CD14-positive monocyte (primary cell): ENCODE measurements at regions not wholly inside any gene's neighbourhood (a gene's known extent, or its start where the extent isn't known, plus 50 kb on each side); places are given as distances from the start of the nearest gene placed in this dataset.

ENCODE experiments used
- DNase-seq, 3 donors: peaks; one replicate each; pipeline ENCODE4 v3.0.0-alpha.2; 2011 to 2022
- H2AFZ ChIP-seq: 2 replicates; pipeline ENCODE4 v1.6.0; 2012; ENCODE audit warnings: mild to moderate bottlenecking, low read depth, low read length, inconsistent platforms; ENCODE audit not compliant: insufficient read depth, poor library complexity, severe bottlenecking
- H3K27ac ChIP-seq, 2 donors: 1 replicate in 1 of 2; 2 replicates in 1 of 2; pipeline ENCODE4 v1.5.1; 2012 to 2013; ENCODE audit warnings: low read length in 2 of 2, control low read depth in 1 of 2, inconsistent platforms in 1 of 2, low read depth in 1 of 2, mild to moderate bottlenecking in 1 of 2
- H3K27me3 ChIP-seq, 2 donors: one replicate each; pipeline versions ENCODE4 v1.6.0 to v1.6.1; 2011 to 2013; ENCODE audit warnings: low read length in 2 of 2; ENCODE audit not compliant: control insufficient read depth in 2 of 2, insufficient read depth in 2 of 2
- H3K36me3 ChIP-seq, 2 donors: replicated peaks in 1 of 2; 1 replicate in 1 of 2; 2 replicates in 1 of 2; pipeline versions ENCODE4 v1.5.1 to v1.6.1; 2012 to 2013; ENCODE audit warnings: low read length in 2 of 2, control low read depth in 1 of 2, inconsistent platforms in 1 of 2, mild to moderate bottlenecking in 1 of 2; ENCODE audit not compliant: insufficient read depth in 2 of 2, control insufficient read depth in 1 of 2
- H3K4me1 ChIP-seq, 2 donors: 1 replicate in 1 of 2; 2 replicates in 1 of 2; pipeline versions ENCODE4 v1.5.1 to v1.6.1; 2012 to 2013; ENCODE audit warnings: low read length in 2 of 2, control low read depth in 1 of 2, inconsistent platforms in 1 of 2, mild to moderate bottlenecking in 1 of 2, moderate library complexity in 1 of 2; ENCODE audit not compliant: insufficient read depth in 2 of 2, control insufficient read depth in 1 of 2
- H3K4me2 ChIP-seq: replicated peaks from 2 replicates; pipeline ENCODE3; 2012; ENCODE audit warnings: low read length, moderate library complexity, mild to moderate bottlenecking; ENCODE audit not compliant: poor library complexity, severe bottlenecking; ENCODE audit errors: extremely low read depth
- H3K4me3 ChIP-seq, 3 experiments: fragments of 200-600 bp in 1 of 3; sonication (generic) in 1 of 3; replicated peaks in 1 of 3; 1 replicate in 2 of 3; 2 replicates in 1 of 3; pipeline ENCODE4 v1.5.1; 2011 to 2013; ENCODE audit warnings: low read length in 3 of 3, mild to moderate bottlenecking in 3 of 3, control low read depth in 2 of 3, low read depth in 2 of 3, inconsistent platforms in 1 of 3, moderate library complexity in 1 of 3
- H3K79me2 ChIP-seq: 2 replicates; pipeline ENCODE4 v1.6.0; 2012; ENCODE audit warnings: mild to moderate bottlenecking, control low read depth, inconsistent platforms, low read length, moderate library complexity; ENCODE audit not compliant: insufficient read depth
- H3K9ac ChIP-seq: 2 replicates; pipeline ENCODE4 v1.6.0; 2017; ENCODE audit warnings: low read length, mild to moderate bottlenecking; ENCODE audit not compliant: insufficient read depth, poor library complexity, severe bottlenecking
- H3K9me3 ChIP-seq, 2 donors: replicated peaks in 1 of 2; 1 replicate in 1 of 2; 2 replicates in 1 of 2; pipeline versions ENCODE4 v1.5.1 to v1.6.1; 2012 to 2013; ENCODE audit warnings: low read length in 2 of 2, control low read depth in 1 of 2; ENCODE audit not compliant: control insufficient read depth in 1 of 2, insufficient read depth in 1 of 2
- H4K20me1 ChIP-seq: 2 replicates; pipeline ENCODE4 v1.6.0; 2012; ENCODE audit warnings: mild to moderate bottlenecking, low read length, control low read depth, moderate library complexity; ENCODE audit not compliant: insufficient read depth
- H3K27ac Mint-ChIP-seq, 7 donors: one replicate each; pipeline ENCODE4 v1.8.0; 2020; ENCODE audit warnings: mild to moderate bottlenecking in 7 of 7, mixed read lengths in 7 of 7, moderate library complexity in 6 of 7, inconsistent platforms in 2 of 7
- H3K27me3 Mint-ChIP-seq, 3 donors: one replicate each; pipeline ENCODE4 v1.8.0; 2021 to 2022; ENCODE audit warnings: low read depth in 3 of 3, mild to moderate bottlenecking in 3 of 3, mixed read lengths in 3 of 3, moderate library complexity in 3 of 3, inconsistent platforms in 1 of 3
- H3K36me3 Mint-ChIP-seq, 2 donors: one replicate each; pipeline ENCODE4 v1.8.0; 2020; ENCODE audit warnings: mixed read lengths in 2 of 2, inconsistent platforms in 1 of 2, mild to moderate bottlenecking in 1 of 2
- H3K4me1 Mint-ChIP-seq: one replicate; pipeline ENCODE4 v1.8.0; 2020; ENCODE audit warnings: mild to moderate bottlenecking, mixed read lengths
- H3K4me3 Mint-ChIP-seq, 2 donors: one replicate each; pipeline ENCODE4 v1.8.0; 2020; ENCODE audit warnings: mild to moderate bottlenecking in 2 of 2, mixed read lengths in 2 of 2, moderate library complexity in 1 of 2
- H3K9me3 Mint-ChIP-seq, 7 donors: one replicate each; pipeline ENCODE4 v1.8.0; 2020 to 2022; ENCODE audit warnings: mixed read lengths in 7 of 7, mild to moderate bottlenecking in 6 of 7, moderate library complexity in 6 of 7, inconsistent platforms in 2 of 7
- WGBS: methylation state at CpG from one replicate; pipeline ENCODE4 v1.1.5; 2013; ENCODE audit warnings: missing lambda C conversion rate; ENCODE audit not compliant: insufficient coverage; 5-methylcytosine and 5-hydroxymethylcytosine counted together
- intact Hi-C, 2 donors: fragments of 100-400 bp; cut with micrococcal nuclease; formaldehyde crosslinking; loops; one replicate each; pipeline versions ENCODE4 v1.15.0 to v1.15.1; 2023
- TF ChIP-seq, protein P1 (sequence below): fragments of 200-600 bp; IDR thresholded peaks from one replicate; pipeline ENCODE4 v1.8.0; 2022; ENCODE audit warnings: antibody characterized with exemption, mild to moderate bottlenecking

DNA sequence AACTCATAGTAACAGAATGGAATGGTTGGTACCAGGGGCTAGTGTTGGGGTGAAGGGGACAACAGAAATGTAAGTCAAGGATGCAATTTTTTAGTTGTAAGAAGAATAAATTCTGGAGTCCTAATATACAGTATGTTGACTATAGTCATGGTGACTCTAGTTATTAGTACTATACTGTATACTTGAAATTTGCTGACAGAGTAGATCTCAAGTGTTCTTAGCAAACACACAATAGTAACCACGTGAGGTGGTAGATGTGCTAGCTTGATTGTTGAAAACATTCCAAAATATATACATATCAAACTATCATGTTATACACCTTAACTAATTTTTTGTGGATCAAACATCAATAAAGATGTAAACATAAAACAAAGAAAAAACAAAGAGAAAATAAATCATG lies 1345.1 kb upstream of the PCDH20 start:
- no peaks in the 10 kb centered on the region for H3K36me3 Mint-ChIP-seq
- H3K4me3 ChIP-seq: no peak overlapping the region
- no peak overlapping the region for H3K27ac ChIP-seq
- H3K9ac ChIP-seq: no peak overlapping the region
- peaks cover 0 to 3% (median 3%) of the 10 kb centered on the region in 7 donors for H3K9me3 Mint-ChIP-seq
- no peak for DNase-seq
- peaks cover 0 to 1% (median 0%) of the 10 kb centered on the region in 3 donors for H3K27me3 Mint-ChIP-seq
- no peak overlapping the region for H3K4me3 Mint-ChIP-seq
- no peak overlapping the region for H3K4me2 ChIP-seq
- intact Hi-C loops: no loop called here
- H3K9me3 ChIP-seq: no peaks in the 10 kb centered on the region
- no peaks in the 10 kb centered on the region for H3K4me1 Mint-ChIP-seq
- no peaks in the 10 kb centered on the region for H4K20me1 ChIP-seq
- no peaks in the 10 kb centered on the region for H3K79me2 ChIP-seq
- H3K27ac Mint-ChIP-seq: no peak overlapping the region
- H3K27me3 ChIP-seq: no peaks in the 10 kb centered on the region
- H3K4me1 ChIP-seq: no peaks in the 10 kb centered on the region
- no peaks in the 10 kb centered on the region for H3K36me3 ChIP-seq
- no CpG with 5 or more reads among the region's 1 CpG for WGBS
- no peak overlapping the region for H2AFZ ChIP-seq
- TF ChIP-seq, protein P1, sequence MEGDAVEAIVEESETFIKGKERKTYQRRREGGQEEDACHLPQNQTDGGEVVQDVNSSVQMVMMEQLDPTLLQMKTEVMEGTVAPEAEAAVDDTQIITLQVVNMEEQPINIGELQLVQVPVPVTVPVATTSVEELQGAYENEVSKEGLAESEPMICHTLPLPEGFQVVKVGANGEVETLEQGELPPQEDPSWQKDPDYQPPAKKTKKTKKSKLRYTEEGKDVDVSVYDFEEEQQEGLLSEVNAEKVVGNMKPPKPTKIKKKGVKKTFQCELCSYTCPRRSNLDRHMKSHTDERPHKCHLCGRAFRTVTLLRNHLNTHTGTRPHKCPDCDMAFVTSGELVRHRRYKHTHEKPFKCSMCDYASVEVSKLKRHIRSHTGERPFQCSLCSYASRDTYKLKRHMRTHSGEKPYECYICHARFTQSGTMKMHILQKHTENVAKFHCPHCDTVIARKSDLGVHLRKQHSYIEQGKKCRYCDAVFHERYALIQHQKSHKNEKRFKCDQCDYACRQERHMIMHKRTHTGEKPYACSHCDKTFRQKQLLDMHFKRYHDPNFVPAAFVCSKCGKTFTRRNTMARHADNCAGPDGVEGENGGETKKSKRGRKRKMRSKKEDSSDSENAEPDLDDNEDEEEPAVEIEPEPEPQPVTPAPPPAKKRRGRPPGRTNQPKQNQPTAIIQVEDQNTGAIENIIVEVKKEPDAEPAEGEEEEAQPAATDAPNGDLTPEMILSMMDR: no peak

- H3K4me1 Mint-ChIP-seq: no peaks in the 10 kb centered on the region
- no CpG with 5 or more reads among the region's 2 CpGs for WGBS
- H4K20me1 ChIP-seq: no peaks in the 10 kb centered on the region
- H2AFZ ChIP-seq: no peak overlapping the region
- no peak overlapping the region for H3K4me3 Mint-ChIP-seq
- no peaks in the 10 kb centered on the region for H3K79me2 ChIP-seq
- H3K4me3 ChIP-seq: no peak overlapping the region
- no peaks in the 10 kb centered on the region for H3K27me3 Mint-ChIP-seq
- intact Hi-C loops: no loop called here
- H3K9me3 ChIP-seq: peaks cover 4 to 5% of the 10 kb centered on the region in 2 donors
- no peak overlapping the region for H3K4me2 ChIP-seq
- H3K4me1 ChIP-seq: no peaks in the 10 kb centered on the region
- no peak for DNase-seq
- no peak overlapping the region for H3K27ac Mint-ChIP-seq
- TF ChIP-seq, protein P1: no peak
- no peaks in the 10 kb centered on the region for H3K36me3 Mint-ChIP-seq
- peaks cover 0 to 6% (median 2%) of the 10 kb centered on the region in 7 donors for H3K9me3 Mint-ChIP-seq
- H3K27ac ChIP-seq: no peak overlapping the region
- H3K36me3 ChIP-seq: no peaks in the 10 kb centered on the region
- H3K27me3 ChIP-seq: no peaks in the 10 kb centered on the region
- H3K9ac ChIP-seq: no peak overlapping the region
Observed at GRCh38 chr13:62747629-62748028, 1332.0 kb upstream of the PCDH20 start.
